ENCODE measurements at regions not wholly inside any gene's neighbourhood (a gene's known extent, or its start where the extent isn't known, plus 50 kb on each side); places are given as distances from the start of the nearest gene placed in this dataset.

DNA sequence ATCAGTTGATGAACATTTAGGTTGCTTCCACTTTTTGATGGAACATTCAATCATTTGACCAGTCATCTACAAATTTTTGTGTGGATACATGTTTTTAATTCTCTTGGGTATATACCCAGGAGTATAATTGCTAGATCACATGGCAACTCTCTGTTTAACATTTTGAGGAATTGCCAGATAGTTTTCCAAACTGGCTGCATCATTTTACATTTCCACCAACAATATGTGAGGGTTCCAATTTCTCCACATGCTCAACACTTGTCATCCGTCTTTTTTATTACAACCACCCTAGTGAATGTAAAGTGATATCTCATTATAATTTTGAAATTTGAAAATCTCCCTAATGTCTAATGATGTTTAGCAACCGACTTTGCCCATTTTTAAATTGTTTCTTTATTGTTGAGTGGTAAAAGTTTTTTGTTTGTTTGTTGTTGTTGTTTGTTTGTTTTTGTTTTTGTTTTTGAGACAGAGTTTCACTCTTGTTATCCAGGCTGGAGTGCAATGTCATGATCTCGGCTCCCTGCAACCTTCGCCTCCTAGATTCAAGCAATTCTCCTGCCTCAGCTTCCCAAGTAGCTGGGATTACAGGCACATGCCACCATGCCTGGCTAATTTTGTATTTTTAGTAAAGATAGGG is 53.7 kb upstream of the PDYN start:
- no peak for DNase-seq

GRCh38 chr20:2045101-2045500 is 51.2 kb upstream of the PDYN start:
- DNase-seq = peak; percentile 45 to 64 (median 56)

All from suppressor macrophage treated with lipopolysaccharide for 1 hour (primary cell).